Activated naive CD4-positive, alpha-beta T cell treated with anti-CD3 and anti-CD28 coated beads, Interleukin-2, amount 50 U/mL, for 16 hours (primary cell): ENCODE measurements at regions not wholly inside any gene's neighbourhood (a gene's known extent, or its start where the extent isn't known, plus 50 kb on each side); places are given as distances from the start of the nearest gene placed in this dataset.
"Not testable (repeated sequence)": the region's sequence is repeated elsewhere in the genome, so short reads cannot be mapped to it uniquely, and the experiment has no call there.

Source experiments
- DNase-seq: peaks from one replicate; pipeline ENCODE4 v3.0.0-alpha.2; 2020

- DNase-seq, result no peak
Measured at GRCh38 chr2:89797320-89798038, 1106.0 kb downstream of the RPIA start.

GRCh38 chr2:89801207-89801606, 1109.7 kb downstream of the RPIA start:
- DNase-seq, result not testable (repeated sequence)

GRCh38 chr2:89806363-89806762, 1114.9 kb downstream of the RPIA start:
- not testable (repeated sequence) for DNase-seq

- DNase-seq, result no peak
Measured at GRCh38 chr2:89811295-89811694, 1119.8 kb downstream of the RPIA start.

GRCh38 chr2:89811910-89812309, 1120.4 kb downstream of the RPIA start:
- not testable (repeated sequence) for DNase-seq

GRCh38 chr2:89814359-89814758, 1122.9 kb downstream of the RPIA start:
- DNase-seq, result not testable (repeated sequence)

- no peak for DNase-seq
Measured at GRCh38 chr2:89818873-89819272, 1127.4 kb downstream of the RPIA start.

GRCh38 chr2:89819809-89820208, 1128.3 kb downstream of the RPIA start:
- DNase-seq, result no peak

- DNase-seq, result no peak
Measured at GRCh38 chr2:89820248-89820647, 1128.8 kb downstream of the RPIA start.

- DNase-seq, result no peak
Measured at GRCh38 chr2:89821455-89821945, 1130.0 kb downstream of the RPIA start.

GRCh38 chr2:89822342-89822741, 1130.9 kb downstream of the RPIA start:
- DNase-seq, result not testable (repeated sequence)

GRCh38 chr2:89823556-89823955, 1132.1 kb downstream of the RPIA start:
- DNase-seq, result no peak

- no peak for DNase-seq
Measured at GRCh38 chr2:89825034-89825433, 1133.6 kb downstream of the RPIA start.

GRCh38 chr2:89826741-89827140, 1135.3 kb downstream of the RPIA start:
- not testable (repeated sequence) for DNase-seq

- not testable (repeated sequence) for DNase-seq
Measured at GRCh38 chr2:89827829-89828228, 1136.4 kb downstream of the RPIA start.

GRCh38 chr2:89828416-89828815, 1136.9 kb downstream of the RPIA start:
- not testable (repeated sequence) for DNase-seq

- DNase-seq, result not testable (repeated sequence)
Measured at GRCh38 chr2:89828961-89829631, 1137.6 kb downstream of the RPIA start.

- DNase-seq, result no peak
Measured at GRCh38 chr2:89829828-89830227, 1138.4 kb downstream of the RPIA start.

- not testable (repeated sequence) for DNase-seq
Measured at GRCh38 chr2:89830341-89831218, 1139.1 kb downstream of the RPIA start.

- DNase-seq, result no peak
Measured at GRCh38 chr2:89831641-89832498, 1140.4 kb downstream of the RPIA start.

GRCh38 chr2:89833116-89833779, 1141.8 kb downstream of the RPIA start:
- no peak for DNase-seq

- no peak for DNase-seq
Measured at GRCh38 chr2:89833780-89834117, 1142.3 kb downstream of the RPIA start.
